IPS-20b (cell line): ENCODE measurements at regions not wholly inside any gene's neighbourhood (a gene's known extent, or its start where the extent isn't known, plus 50 kb on each side); places are given as distances from the start of the nearest gene placed in this dataset.
A peak's percentile ranks its signal among the peaks of the same experiment; 100 is the strongest.

Experiments used
- H3K27ac ChIP-seq: one replicate; pipeline ENCODE4 v1.5.1; 2013; ENCODE audit warnings: low read length
- H3K27me3 ChIP-seq: 2 replicates; pipeline ENCODE4 v1.6.1; 2013; ENCODE audit warnings: mild to moderate bottlenecking, low read length, inconsistent platforms; ENCODE audit not compliant: insufficient read depth
- H3K36me3 ChIP-seq: 2 replicates; pipeline ENCODE4 v1.6.1; 2013; ENCODE audit warnings: low read depth, mild to moderate bottlenecking, inconsistent platforms, low read length, moderate library complexity; ENCODE audit not compliant: insufficient read depth
- H3K4me1 ChIP-seq: 2 replicates; pipeline ENCODE4 v1.6.1; 2013; ENCODE audit warnings: mild to moderate bottlenecking, control low read depth, inconsistent platforms, low read length, moderate library complexity; ENCODE audit not compliant: insufficient read depth
- H3K4me3 ChIP-seq: 2 replicates; pipeline ENCODE4 v1.5.1; 2013; ENCODE audit warnings: mild to moderate bottlenecking, low read length, inconsistent platforms
- H3K9ac ChIP-seq: 2 replicates; pipeline ENCODE4 v1.6.1; 2013; ENCODE audit warnings: low read depth, mild to moderate bottlenecking, inconsistent platforms, low read length, moderate library complexity
- H3K9me3 ChIP-seq: 2 replicates; pipeline ENCODE4 v1.6.1; 2013; ENCODE audit warnings: mild to moderate bottlenecking, low read depth, low read length, inconsistent platforms; ENCODE audit not compliant: insufficient read depth

GRCh38 chr2:48912110-48912509 is 156.6 kb upstream of the LHCGR start:
- Histone ChIP-seq H3K9me3 (no peaks in the 10 kb centered on the region), H3K9ac (no peak overlapping the region), H3K4me3 (no peak overlapping the region), H3K27ac (no peak overlapping the region), H3K36me3 (no peaks in the 10 kb centered on the region), H3K27me3 (no peaks in the 10 kb centered on the region), H3K4me1 (no peaks in the 10 kb centered on the region)

- H3K9me3 ChIP-seq: no peaks in the 10 kb centered on the region
- H3K9ac ChIP-seq: no peak overlapping the region
- no peaks in the 10 kb centered on the region for H3K4me1 ChIP-seq
- no peak overlapping the region for H3K27ac ChIP-seq
- H3K27me3 ChIP-seq: no peaks in the 10 kb centered on the region
- H3K4me3 ChIP-seq: no peak overlapping the region
- H3K36me3 ChIP-seq: no peaks in the 10 kb centered on the region
These were observed 155.4 kb upstream of the LHCGR start for GRCh38 chr2:48910961-48911360.

- Histone ChIP-seq H3K36me3 (no peaks in the 10 kb centered on the region), H3K9ac (no peak overlapping the region), H3K27me3 (no peaks in the 10 kb centered on the region), H3K4me3 (no peak overlapping the region), H3K9me3 (no peaks in the 10 kb centered on the region), H3K27ac (no peak overlapping the region), H3K4me1 (no peaks in the 10 kb centered on the region)
These were observed 151.1 kb upstream of the LHCGR start for GRCh38 chr2:48906633-48907032.

- Histone ChIP-seq H3K9me3 (no peaks in the 10 kb centered on the region), H3K9ac (no peak overlapping the region), H3K4me1 (no peaks in the 10 kb centered on the region), H3K4me3 (no peak overlapping the region), H3K27me3 (no peaks in the 10 kb centered on the region), H3K36me3 (no peaks in the 10 kb centered on the region), H3K27ac (no peak overlapping the region)
These were observed 150.2 kb upstream of the LHCGR start for GRCh38 chr2:48905696-48906095.

GRCh38 chr2:48902521-48902920 is 147.0 kb upstream of the LHCGR start:
- no peak overlapping the region for H3K27ac ChIP-seq
- no peaks in the 10 kb centered on the region for H3K27me3 ChIP-seq
- H3K36me3 ChIP-seq: no peaks in the 10 kb centered on the region
- no peaks in the 10 kb centered on the region for H3K4me1 ChIP-seq
- no peak overlapping the region for H3K9ac ChIP-seq
- no peaks in the 10 kb centered on the region for H3K9me3 ChIP-seq
- H3K4me3 ChIP-seq: no peak overlapping the region

GRCh38 chr2:48901416-48901815 is 145.9 kb upstream of the LHCGR start:
- no peaks in the 10 kb centered on the region for H3K4me1 ChIP-seq
- no peaks in the 10 kb centered on the region for H3K9me3 ChIP-seq
- H3K4me3 ChIP-seq: no peak overlapping the region
- H3K27ac ChIP-seq: no peak overlapping the region
- H3K36me3 ChIP-seq: no peaks in the 10 kb centered on the region
- H3K27me3 ChIP-seq: no peaks in the 10 kb centered on the region
- no peak overlapping the region for H3K9ac ChIP-seq

GRCh38 chr2:48901015-48901343 is 145.5 kb upstream of the LHCGR start:
- H3K9ac ChIP-seq: no peak overlapping the region
- no peaks in the 10 kb centered on the region for H3K9me3 ChIP-seq
- H3K4me1 ChIP-seq: no peaks in the 10 kb centered on the region
- no peaks in the 10 kb centered on the region for H3K36me3 ChIP-seq
- no peak overlapping the region for H3K27ac ChIP-seq
- no peak overlapping the region for H3K4me3 ChIP-seq
- no peaks in the 10 kb centered on the region for H3K27me3 ChIP-seq

- H3K4me3 ChIP-seq: no peak overlapping the region
- H3K9ac ChIP-seq: no peak overlapping the region
- H3K27ac ChIP-seq: no peak overlapping the region
- H3K36me3 ChIP-seq: no peaks in the 10 kb centered on the region
- H3K4me1 ChIP-seq: no peaks in the 10 kb centered on the region
- no peaks in the 10 kb centered on the region for H3K9me3 ChIP-seq
- H3K27me3 ChIP-seq: no peaks in the 10 kb centered on the region
These were observed 144.9 kb upstream of the LHCGR start for GRCh38 chr2:48900321-48901014.

GRCh38 chr2:48896870-48897269 is 141.3 kb upstream of the LHCGR start:
- Histone ChIP-seq H3K27ac (no peak overlapping the region), H3K36me3 (no peaks in the 10 kb centered on the region), H3K9me3 (no peaks in the 10 kb centered on the region), H3K4me1 (no peaks in the 10 kb centered on the region), H3K27me3 (no peaks in the 10 kb centered on the region), H3K9ac (no peak overlapping the region), H3K4me3 (no peak overlapping the region)

GRCh38 chr2:48890454-48891131 is 135.1 kb upstream of the LHCGR start:
- Histone ChIP-seq H3K27me3 (no peaks in the 10 kb centered on the region), H3K4me1 (peaks cover 14% of the 10 kb centered on the region; the same call in 1 of the 2 replicates), H3K9ac (no peak overlapping the region), H3K9me3 (no peaks in the 10 kb centered on the region), H3K36me3 (no peaks in the 10 kb centered on the region), H3K4me3 (no peak overlapping the region), H3K27ac (no peak overlapping the region)

- no peak overlapping the region for H3K27ac ChIP-seq
- 0 out of 2 replicates have a peak overlapping the region, but pooled peaks have one; percentile 12 for H3K9ac ChIP-seq
- H3K36me3 ChIP-seq: no peaks in the 10 kb centered on the region
- no peaks in the 10 kb centered on the region for H3K9me3 ChIP-seq
- H3K27me3 ChIP-seq: no peaks in the 10 kb centered on the region
- peak overlapping the region; percentile 3; the same call in 1 of the 2 replicates for H3K4me3 ChIP-seq
- H3K4me1 ChIP-seq: peaks cover 14% of the 10 kb centered on the region; the same call in 1 of the 2 replicates
These were observed 132.5 kb upstream of the LHCGR start for GRCh38 chr2:48888066-48888465.

- no peak overlapping the region for H3K4me3 ChIP-seq
- H3K4me1 ChIP-seq: peaks cover 14% of the 10 kb centered on the region; the same call in 1 of the 2 replicates
- H3K27me3 ChIP-seq: no peaks in the 10 kb centered on the region
- H3K9me3 ChIP-seq: no peaks in the 10 kb centered on the region
- H3K9ac ChIP-seq: no peak overlapping the region
- no peaks in the 10 kb centered on the region for H3K36me3 ChIP-seq
- H3K27ac ChIP-seq: no peak overlapping the region
These were observed 131.4 kb upstream of the LHCGR start for GRCh38 chr2:48886919-48887318.
